ENCODE measurements at regions not wholly inside any gene's neighbourhood (a gene's known extent, or its start where the extent isn't known, plus 50 kb on each side); places are given as distances from the start of the nearest gene placed in this dataset.

GRCh38 chr18:50506362-50506761, 53.5 kb upstream of the MAPK4 start:
- DNase-seq (ENCODE audit: low read depth in 1 of 2, low spot score in 2 of 2) (no peak), FAIRE-seq (no peak)
- no peak overlapping the region for H2AK5ac ChIP-seq (ENCODE audit: low read depth, low read length)
- H3K36me3 ChIP-seq (ENCODE audit: control insufficient read depth in 2 of 4, insufficient read depth in 4 of 4, low read length in 3 of 4): no peaks in the 10 kb centered on the region
- H2AFZ ChIP-seq (ENCODE audit: low read length): no peak overlapping the region
- ChIA-PET CTCF (ENCODE audit: partially characterized antibody) (interaction anchor here (0.7 to 0.9 kb wide), 4 partner anchors 80 to 278 kb away, joined by 4 to 6 read pairs (median 4); no protein-coding TSS in a partner anchor), POLR2A (ENCODE audit: partially characterized antibody) (no interaction called here)
- H3K27me3 ChIP-seq (replicated peaks in 1 of 4; ENCODE audit: control insufficient read depth in 3 of 4, extremely low read depth in 1 of 4, insufficient read depth in 3 of 4, low read length in 3 of 4): no peaks in the 10 kb centered on the region
- no peak overlapping the region for H3K56ac ChIP-seq (replicated peaks; ENCODE audit: insufficient read length, low read depth, low read length)
- H3K4me2 ChIP-seq (ENCODE audit: insufficient read depth in 1 of 2, low read depth in 2 of 2, low read length in 2 of 2): no peak overlapping the region
- no peak overlapping the region for H2BK12ac ChIP-seq (ENCODE audit: low read depth, low read length)
- H2BK5ac ChIP-seq (ENCODE audit: low read depth, low read length): no peak overlapping the region
- H4K20me1 ChIP-seq (replicated peaks in 1 of 2; ENCODE audit: control insufficient read depth in 1 of 2, insufficient read depth in 2 of 2, low read length in 2 of 2): no peaks in the 10 kb centered on the region
- no peaks in the 10 kb centered on the region for H3K79me2 ChIP-seq (ENCODE audit: control insufficient read depth in 1 of 2, insufficient read depth in 2 of 2, low read length in 2 of 2)
- peaks cover 0 to 8% (median 0%) of the 10 kb centered on the region in 4 experiments; a peak in 2 of 7 replicates for H3K4me1 ChIP-seq (replicated peaks in 1 of 4; ENCODE audit: control insufficient read depth in 3 of 4, insufficient read depth in 4 of 4, low read length in 3 of 4)
- no peak overlapping the region for H3K14ac ChIP-seq (ENCODE audit: insufficient read length)
- no peak overlapping the region for H3K18ac ChIP-seq (ENCODE audit: extremely low read depth, low read length)
- H3K9ac ChIP-seq (replicated peaks in 1 of 4; ENCODE audit: extremely low read depth in 1 of 4, low read depth in 3 of 4, low read length in 3 of 4): no peak overlapping the region
- H4K91ac ChIP-seq (replicated peaks; ENCODE audit: insufficient read length, low read length): no peak overlapping the region
- no peaks in the 10 kb centered on the region for H3K9me3 ChIP-seq (ENCODE audit: insufficient read depth in 2 of 2, low read depth in 1 of 2, low read length in 1 of 2)
- H3K27ac ChIP-seq (ENCODE audit: low read depth, low read length): no peak overlapping the region
- no peak overlapping the region for H4K8ac ChIP-seq (ENCODE audit: extremely low read depth, insufficient read depth, low read length)
- H2BK15ac ChIP-seq (ENCODE audit: low read length): no peak overlapping the region
- no peak overlapping the region for H3K4me3 ChIP-seq (ENCODE audit: extremely low read depth in 1 of 4, insufficient read depth in 2 of 4, low read depth in 3 of 4, low read length in 4 of 4)
- WGBS, 2 experiments (ENCODE audit: extremely low coverage in 1 of 2, insufficient coverage in 1 of 2, insufficient read length in 1 of 2, insufficient replicate concordance in 2 of 2, low coverage in 1 of 2, low lambda C conversion rate in 2 of 2, missing lambda C conversion rate in 1 of 2): 90% methylated on average over 2 of the region's 2 CpGs; no CpG with 5 or more reads in 1 of the 2 experiments
- no peaks in the 10 kb centered on the region for H3K79me1 ChIP-seq (ENCODE audit: low read depth, low read length)
- H4K5ac ChIP-seq (ENCODE audit: insufficient read length, low read depth, low read length): no peak overlapping the region
- no peak for TF ChIP-seq TCF12 (IDR thresholded peaks at IDR 0.05; ENCODE audit: low read depth, low read length)
- TF ChIP-seq CBX5 (IDR thresholded peaks at IDR 0.05; ENCODE audit: low read depth, low read length): no peak
- TF ChIP-seq, protein P1, sequence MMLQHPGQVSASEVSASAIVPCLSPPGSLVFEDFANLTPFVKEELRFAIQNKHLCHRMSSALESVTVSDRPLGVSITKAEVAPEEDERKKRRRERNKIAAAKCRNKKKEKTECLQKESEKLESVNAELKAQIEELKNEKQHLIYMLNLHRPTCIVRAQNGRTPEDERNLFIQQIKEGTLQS (IDR thresholded peaks at IDR 0.05; ENCODE audit: insufficient read depth, low read depth, low read length): no peak
- TF ChIP-seq JUND (IDR thresholded peaks at IDR 0.05; ENCODE audit: low read length): no peak
- no peak for TF ChIP-seq EP300 (IDR thresholded peaks at IDR 0.05; ENCODE audit: borderline replicate concordance in 1 of 2, low read depth in 2 of 2, low read length in 2 of 2)
- no peak for TF ChIP-seq RNF2 (IDR thresholded peaks at IDR 0.05; ENCODE audit: borderline replicate concordance, low read depth, low read length, missing control alignments, poor library complexity, severe bottlenecking)
- no peak for TF ChIP-seq SIRT6 (IDR thresholded peaks at IDR 0.05; ENCODE audit: low read length)
- no peak for TF ChIP-seq SP4 (IDR thresholded peaks at IDR 0.05; ENCODE audit: low read length)
- TF ChIP-seq CHD1 (IDR thresholded peaks at IDR 0.05; ENCODE audit: low read depth, low read length): no peak
- TF ChIP-seq EZH2 (IDR thresholded peaks at IDR 0.05; ENCODE audit: low read depth, low read length, severe bottlenecking): no peak
- TF ChIP-seq TBP (IDR thresholded peaks at IDR 0.05; ENCODE audit: low read depth, low read length): no peak
- TF ChIP-seq SAP30 (IDR thresholded peaks at IDR 0.05; ENCODE audit: insufficient read depth, insufficient replicate concordance, low read length): no peak
- no peak overlapping the region for H2BK20ac ChIP-seq (ENCODE audit: low read length)
- no peak overlapping the region for H3K4ac ChIP-seq (replicated peaks; ENCODE audit: insufficient read length, low read depth, low read length)
- H2BK120ac ChIP-seq (replicated peaks; ENCODE audit: low read depth, low read length): no peak overlapping the region
- no peak overlapping the region for H3K23ac ChIP-seq (ENCODE audit: insufficient read length)
- H3K23me2 ChIP-seq (ENCODE audit: low read depth, low read length): no peaks in the 10 kb centered on the region
